HL-60/S4 (cell line): ENCODE measurements at regions not wholly inside any gene's neighbourhood (a gene's known extent, or its start where the extent isn't known, plus 50 kb on each side); places are given as distances from the start of the nearest gene placed in this dataset.
"Not testable (repeated sequence)": the region's sequence is repeated elsewhere in the genome, so short reads cannot be mapped to it uniquely, and the experiment has no call there.

Experiments used
- in situ Hi-C: fragments of 300-500 bp; cut with MboI; formaldehyde crosslinking; loops from 2 replicates; pipeline ENCODE4 v1.14.3; 2022; ENCODE audit warnings: low sequenced_read_pairs

GRCh38 chr2:75928093-75928492 lies 217.4 kb upstream of the GCFC2 start:
- in situ Hi-C loops, result no loop called here

DNA sequence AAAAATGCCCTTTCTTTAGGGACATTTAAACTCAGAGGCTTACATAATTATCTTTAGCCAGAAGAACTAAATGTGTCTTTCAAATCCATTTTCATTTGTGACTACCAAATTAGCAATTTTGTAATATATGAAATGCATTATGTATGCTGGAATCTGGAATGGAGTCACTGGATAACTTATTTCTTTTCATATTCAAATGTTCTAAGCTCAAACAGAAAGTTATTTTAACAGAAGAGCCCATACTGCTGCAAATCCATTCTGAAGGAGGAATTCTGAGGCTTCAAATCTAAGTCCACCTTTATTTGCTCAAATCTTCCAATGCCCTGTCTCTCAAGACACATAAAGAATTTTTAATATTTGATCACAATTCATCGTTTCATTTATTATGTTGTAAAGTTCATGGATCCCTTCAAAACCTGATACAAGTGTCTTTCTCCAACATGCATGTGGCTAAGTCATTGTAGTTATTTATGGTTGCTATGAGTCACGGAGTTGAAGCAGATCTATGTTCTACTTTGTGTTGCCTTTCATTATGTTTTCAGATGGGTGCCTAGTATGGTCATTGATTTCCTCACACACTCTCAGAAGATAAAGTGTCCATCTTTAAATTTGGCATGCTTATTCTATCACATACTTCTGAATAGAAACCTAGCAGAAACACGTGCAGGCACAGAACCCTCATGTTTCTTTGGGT lies 214.8 kb upstream of the GCFC2 start:
- in situ Hi-C loops, result no loop called here

GRCh38 chr2:75922191-75922590 lies 211.5 kb upstream of the GCFC2 start:
- in situ Hi-C loops, result no loop called here

DNA sequence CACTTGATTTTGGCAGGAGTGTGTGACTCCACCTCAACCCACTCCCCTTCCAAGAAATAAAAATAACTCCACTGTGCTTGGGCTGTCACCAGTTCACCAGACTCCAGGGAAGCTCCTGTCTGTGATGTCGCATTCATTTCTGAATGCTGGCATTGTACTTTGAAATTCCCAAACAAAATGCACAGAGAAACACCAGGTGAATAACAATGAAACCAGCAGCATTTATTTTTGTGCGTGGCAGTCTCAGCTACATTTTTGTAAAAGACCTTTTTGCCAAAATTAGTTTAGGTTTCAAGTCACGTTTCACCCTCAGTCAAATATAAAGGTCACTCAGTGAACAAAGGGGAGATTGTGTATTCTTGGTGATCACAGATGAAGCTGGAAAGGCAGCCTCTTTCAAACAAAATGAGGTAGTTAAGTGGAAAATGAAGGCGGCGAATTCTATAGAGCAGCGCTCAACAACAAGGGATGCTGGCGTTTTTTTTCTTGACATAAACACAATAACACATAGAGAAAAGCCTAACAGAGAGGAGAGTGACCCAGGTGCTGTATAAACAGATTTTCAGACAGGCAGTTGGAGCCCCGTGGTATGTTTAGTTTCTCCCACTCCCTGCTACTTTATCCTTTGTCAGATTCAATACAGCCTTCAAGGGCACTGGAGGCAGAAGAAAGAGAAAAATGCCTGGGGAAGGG lies 210.3 kb upstream of the GCFC2 start:
- in situ Hi-C loops, result no loop called here

DNA sequence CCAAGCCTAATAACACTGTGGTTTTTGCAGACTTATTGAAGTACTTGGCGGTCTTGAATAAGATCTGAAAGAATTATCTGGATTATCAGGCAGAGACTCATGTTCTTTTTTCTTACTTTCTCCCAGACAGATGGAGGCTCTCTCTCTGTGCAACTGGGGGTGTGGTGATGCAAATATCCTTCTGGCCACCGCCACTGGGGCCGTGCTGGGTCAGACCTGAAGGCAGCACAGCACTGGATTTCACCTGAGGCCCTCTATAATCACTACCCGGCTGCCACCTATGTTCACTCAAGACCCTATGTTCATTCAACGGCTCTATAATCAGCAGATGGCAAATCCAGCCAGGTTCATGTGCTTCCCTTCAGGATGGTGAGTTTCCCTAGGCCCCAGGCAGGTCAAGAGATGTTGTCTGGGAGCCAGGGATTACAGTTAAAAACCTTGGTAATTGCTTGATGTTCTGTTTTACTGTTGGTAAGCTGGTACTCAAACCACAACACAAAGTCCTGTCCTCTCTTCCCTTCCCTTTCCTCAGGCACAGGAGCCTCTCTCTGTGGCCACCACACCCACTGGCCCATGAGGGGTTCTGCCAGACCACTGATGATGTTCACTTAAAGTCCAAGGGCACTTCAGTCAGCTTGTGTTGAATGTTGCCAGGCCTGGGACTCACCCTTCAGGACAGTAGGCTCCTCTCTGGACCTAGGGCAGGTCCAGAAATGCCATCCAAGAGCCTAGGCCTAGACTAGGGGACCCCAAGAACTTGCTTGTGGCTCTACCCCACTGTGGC lies 205.3 kb upstream of the GCFC2 start:
- in situ Hi-C loops, result no loop called here

- in situ Hi-C loops, result no loop called here
Observed at GRCh38 chr2:75896779-75897366, 186.2 kb upstream of the GCFC2 start.

DNA sequence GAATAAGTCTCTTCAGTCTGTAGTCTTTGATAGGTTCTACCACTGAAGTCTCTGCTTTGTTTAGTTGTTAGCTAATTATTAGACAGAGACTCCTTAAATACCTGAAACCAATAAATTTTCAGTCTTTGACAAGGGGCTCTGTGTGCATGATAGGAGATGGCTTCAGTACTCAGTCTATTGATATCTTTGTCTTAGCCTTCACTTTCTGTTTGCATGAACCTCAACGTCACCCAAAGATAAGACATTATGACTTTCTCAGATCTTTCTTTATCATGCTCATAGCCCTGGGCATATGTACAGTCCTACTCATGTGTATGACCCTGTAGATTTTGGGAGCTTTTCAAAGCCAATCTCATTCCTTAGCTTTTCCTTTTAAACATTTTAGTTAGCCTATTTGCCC lies 183.5 kb upstream of the GCFC2 start:
- in situ Hi-C loops, result no loop called here

DNA sequence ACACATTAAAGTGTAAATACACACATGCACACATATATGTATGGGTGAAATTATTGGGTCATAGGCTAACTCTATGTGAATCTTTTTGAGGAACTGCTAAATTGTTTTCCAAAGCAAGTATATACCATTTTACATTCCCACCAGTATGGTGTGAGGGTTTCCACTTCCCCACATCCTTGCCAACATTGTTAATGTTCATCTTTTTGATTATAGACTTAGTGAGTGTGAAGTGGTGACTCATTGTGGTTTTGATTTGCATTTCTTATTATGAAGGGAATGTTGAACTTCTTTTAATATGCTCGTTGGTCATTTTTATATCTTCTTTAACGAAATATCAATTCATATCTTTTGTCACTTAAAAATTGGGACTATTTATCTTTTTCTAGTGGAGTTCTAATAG lies 181.8 kb upstream of the GCFC2 start:
- in situ Hi-C loops, result no loop called here

GRCh38 chr2:75882530-75882929 lies 171.8 kb upstream of the GCFC2 start:
- in situ Hi-C loops, result no loop called here

- in situ Hi-C loops, result not testable (repeated sequence)
Observed at GRCh38 chr2:75875606-75876005, 164.9 kb upstream of the GCFC2 start.

- in situ Hi-C loops, result not testable (repeated sequence)
Observed at GRCh38 chr2:75871762-75872614, 161.3 kb upstream of the GCFC2 start.

GRCh38 chr2:75870651-75871137 lies 160.0 kb upstream of the GCFC2 start:
- in situ Hi-C loops, result no loop called here

GRCh38 chr2:75870133-75870532 lies 159.4 kb upstream of the GCFC2 start:
- in situ Hi-C loops, result no loop called here

- in situ Hi-C loops, result no loop called here
Observed at GRCh38 chr2:75865702-75866101, 155.0 kb upstream of the GCFC2 start.

DNA sequence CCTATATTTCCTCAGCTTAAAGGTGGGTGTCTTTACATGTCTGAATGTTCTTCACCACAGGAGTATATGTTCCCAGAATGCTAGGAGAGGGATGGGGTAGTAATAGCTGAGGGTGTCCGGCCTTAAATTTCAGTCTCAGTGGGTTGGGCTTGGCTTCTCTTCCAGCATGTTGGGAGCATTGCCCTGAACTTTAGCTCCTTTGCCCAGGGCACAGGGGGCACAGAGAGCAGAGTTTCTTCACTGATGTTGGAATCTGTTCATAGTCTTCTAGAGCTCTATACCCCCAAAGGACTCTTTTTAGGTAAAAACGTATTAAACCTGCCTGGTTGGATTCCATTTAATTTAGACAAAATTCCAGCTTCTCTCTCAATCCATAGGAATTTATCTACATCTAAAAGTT lies 154.4 kb upstream of the GCFC2 start:
- in situ Hi-C loops, result no loop called here

GRCh38 chr2:75862547-75862946 lies 151.8 kb upstream of the GCFC2 start:
- in situ Hi-C loops, result no loop called here

DNA sequence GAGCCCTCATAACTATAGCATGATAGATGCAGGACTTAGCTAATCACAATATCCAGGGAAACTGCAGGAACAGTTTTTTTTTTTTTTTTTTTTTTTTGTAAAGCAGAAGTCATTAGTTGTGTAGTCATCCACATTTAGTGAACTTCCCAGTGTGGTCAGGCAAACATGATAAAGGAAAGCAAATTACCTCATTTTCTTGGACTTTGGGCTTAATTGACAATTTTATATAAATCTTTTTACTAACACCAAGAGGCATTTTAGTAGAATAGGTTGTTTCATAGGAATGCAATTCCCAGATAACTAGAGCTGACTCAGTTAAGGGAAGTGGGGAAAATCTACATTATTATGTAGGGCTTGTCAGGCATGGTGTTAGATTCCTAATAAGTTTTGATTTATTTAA lies 142.7 kb upstream of the GCFC2 start:
- in situ Hi-C loops, result no loop called here

DNA sequence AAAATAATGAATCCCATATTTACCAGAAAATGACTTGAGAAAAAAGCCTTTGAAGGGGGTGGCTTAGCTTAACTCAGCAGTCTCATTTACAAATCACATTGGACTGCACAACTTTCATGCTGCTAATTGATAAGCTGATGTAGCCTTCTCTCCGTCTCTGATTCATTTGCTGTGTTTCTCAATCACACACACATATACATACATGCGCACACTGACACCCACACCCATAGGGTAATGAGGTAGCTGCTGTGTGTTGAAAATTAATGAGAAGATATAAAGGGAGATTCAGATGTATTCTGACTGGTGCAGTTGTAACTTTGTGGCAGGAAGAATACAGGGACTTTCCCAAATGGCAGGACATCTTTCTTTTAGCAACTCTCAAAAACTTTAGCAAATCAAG lies 141.9 kb upstream of the GCFC2 start:
- in situ Hi-C loops, result no loop called here

- in situ Hi-C loops, result no loop called here
Observed at GRCh38 chr2:75846683-75847190, 136.0 kb upstream of the GCFC2 start.

- in situ Hi-C loops, result no loop called here
Observed at GRCh38 chr2:75844651-75845050, 133.9 kb upstream of the GCFC2 start.
